GM12865 (cell line): ENCODE measurements at regions not wholly inside any gene's neighbourhood (a gene's known extent, or its start where the extent isn't known, plus 50 kb on each side); places are given as distances from the start of the nearest gene placed in this dataset.

Experiments
- DNase-seq: peaks from one replicate; pipeline ENCODE4 v3.0.0; 2010; ENCODE audit warnings: low read depth
- H3K4me3 ChIP-seq: 2 replicates; pipeline ENCODE4 v1.5.1; 2011; ENCODE audit warnings: mild to moderate bottlenecking, low read depth, low read length, control low read depth
- CTCF ChIP-seq: IDR thresholded peaks from 2 replicates; pipeline ENCODE4 v1.5.1; 2011; ENCODE audit warnings: low read length, control low read depth, low read depth, inconsistent platforms; ENCODE audit not compliant: insufficient read depth; ENCODE audit errors: missing control alignments

- TF ChIP-seq CTCF, result peak; percentile 21
- H3K4me3 ChIP-seq, result no peak overlapping the region
- DNase-seq, result peak; percentile 15
These were observed 122.7 kb upstream of the TMEM229A start for GRCh38 chr7:124155432-124156022.

GRCh38 chr7:124152859-124153692, 120.2 kb upstream of the TMEM229A start:
- DNase-seq, result peak; percentile 39
- no peak overlapping the region for H3K4me3 ChIP-seq
- TF ChIP-seq CTCF, result peak; percentile 31

GRCh38 chr7:124137664-124138063, 104.8 kb upstream of the TMEM229A start:
- no peak overlapping the region for H3K4me3 ChIP-seq
- DNase-seq, result no peak
- TF ChIP-seq CTCF, result no peak

- H3K4me3 ChIP-seq, result no peak overlapping the region
- no peak for DNase-seq
- no peak for TF ChIP-seq CTCF
These were observed 91.3 kb upstream of the TMEM229A start for GRCh38 chr7:124124201-124124600.

- DNase-seq, result no peak
- no peak overlapping the region for H3K4me3 ChIP-seq
- TF ChIP-seq CTCF, result no peak
These were observed 88.0 kb upstream of the TMEM229A start for GRCh38 chr7:124120911-124121310.

GRCh38 chr7:124113045-124113444, 80.2 kb upstream of the TMEM229A start:
- TF ChIP-seq CTCF, result no peak
- H3K4me3 ChIP-seq, result no peak overlapping the region
- no peak for DNase-seq

GRCh38 chr7:124106575-124106974, 73.7 kb upstream of the TMEM229A start:
- DNase-seq, result no peak

More at GRCh38 chr7:124106575-124106974, 73.7 kb upstream of the TMEM229A start:
- TF ChIP-seq CTCF, result no peak
- H3K4me3 ChIP-seq, result no peak overlapping the region
